Esophagus muscularis mucosa (tissue), 3 donors: ENCODE measurements at regions not wholly inside any gene's neighbourhood (a gene's known extent, or its start where the extent isn't known, plus 50 kb on each side); places are given as distances from the start of the nearest gene placed in this dataset.

Source experiments
- CTCF ChIP-seq, 3 experiments: fragments of 200-600 bp in 2 of 3; fragments of 450-650 bp in 1 of 3; sonication (generic) in 2 of 3; IDR thresholded peaks; one replicate each; pipeline ENCODE4 v1.5.1; 2017 to 2019; ENCODE audit warnings: antibody characterized with exemption in 3 of 3, mild to moderate bottlenecking in 2 of 3, moderate library complexity in 1 of 3
- POLR2A ChIP-seq: fragments of 450-650 bp; IDR thresholded peaks from one replicate; pipeline ENCODE4 v1.6.1; 2017; ENCODE audit warnings: antibody characterized with exemption, moderate library complexity, mild to moderate bottlenecking, low read depth

- TF ChIP-seq CTCF (IDR thresholded peaks at IDR 0.05) (no peak), POLR2A (no peak)
Observed at GRCh38 chr6:77159730-77160129, 303.6 kb downstream of the HTR1B start.
